ENCODE measurements at regions not wholly inside any gene's neighbourhood (a gene's known extent, or its start where the extent isn't known, plus 50 kb on each side); places are given as distances from the start of the nearest gene placed in this dataset.

- peaks cover 0 to 2% (median 0%) of the 10 kb centered on the region in 3 donors for H3K27me3 ChIP-seq (ENCODE audit: insufficient read depth in 3 of 3, low read length in 2 of 3)
- H3K4me1 ChIP-seq = no peaks in the 10 kb centered on the region
- ATAC-seq = no peak
- WGBS, 3 donors = 79 to 95% (median 88%) methylated on average over 2 of the region's 2 CpGs
- intact Hi-C loops (cut with DNase I) = no loop called here
- no peaks in the 10 kb centered on the region for H3K36me3 ChIP-seq (ENCODE audit: insufficient read depth in 1 of 2, low read depth in 1 of 2)
- no peak overlapping the region for H3K4me3 ChIP-seq
- no peak overlapping the region for H3K27ac ChIP-seq
- TF ChIP-seq, protein P1, sequence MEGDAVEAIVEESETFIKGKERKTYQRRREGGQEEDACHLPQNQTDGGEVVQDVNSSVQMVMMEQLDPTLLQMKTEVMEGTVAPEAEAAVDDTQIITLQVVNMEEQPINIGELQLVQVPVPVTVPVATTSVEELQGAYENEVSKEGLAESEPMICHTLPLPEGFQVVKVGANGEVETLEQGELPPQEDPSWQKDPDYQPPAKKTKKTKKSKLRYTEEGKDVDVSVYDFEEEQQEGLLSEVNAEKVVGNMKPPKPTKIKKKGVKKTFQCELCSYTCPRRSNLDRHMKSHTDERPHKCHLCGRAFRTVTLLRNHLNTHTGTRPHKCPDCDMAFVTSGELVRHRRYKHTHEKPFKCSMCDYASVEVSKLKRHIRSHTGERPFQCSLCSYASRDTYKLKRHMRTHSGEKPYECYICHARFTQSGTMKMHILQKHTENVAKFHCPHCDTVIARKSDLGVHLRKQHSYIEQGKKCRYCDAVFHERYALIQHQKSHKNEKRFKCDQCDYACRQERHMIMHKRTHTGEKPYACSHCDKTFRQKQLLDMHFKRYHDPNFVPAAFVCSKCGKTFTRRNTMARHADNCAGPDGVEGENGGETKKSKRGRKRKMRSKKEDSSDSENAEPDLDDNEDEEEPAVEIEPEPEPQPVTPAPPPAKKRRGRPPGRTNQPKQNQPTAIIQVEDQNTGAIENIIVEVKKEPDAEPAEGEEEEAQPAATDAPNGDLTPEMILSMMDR (IDR thresholded peaks at IDR 0.05) = no peak
- no peaks in the 10 kb centered on the region for H3K9me3 ChIP-seq
- no peak for DNase-seq
These were observed 50.2 kb upstream of the SDK2 start for GRCh38 chr17:73694491-73694890.

GRCh38 chr17:73695035-73695738 is 50.9 kb upstream of the SDK2 start:
- H3K4me3 ChIP-seq = no peak overlapping the region
- DNase-seq (no peak), ATAC-seq (no peak)
- H3K9me3 ChIP-seq = no peaks in the 10 kb centered on the region
- intact Hi-C loops (cut with DNase I) = no loop called here
- H3K27ac ChIP-seq = no peak overlapping the region
- H3K27me3 ChIP-seq (ENCODE audit: insufficient read depth in 3 of 3, low read length in 2 of 3) = peaks cover 0 to 2% (median 0%) of the 10 kb centered on the region in 3 donors
- H3K36me3 ChIP-seq (ENCODE audit: insufficient read depth in 1 of 2, low read depth in 1 of 2) = no peaks in the 10 kb centered on the region
- 50 to 76% (median 63%) methylated on average over 2 of the region's 2 CpGs for WGBS, 3 donors
- TF ChIP-seq, protein P1 (IDR thresholded peaks at IDR 0.05) = no peak
- H3K4me1 ChIP-seq = no peaks in the 10 kb centered on the region

GRCh38 chr17:73696251-73696650 is 52.0 kb upstream of the SDK2 start:
- intact Hi-C loops (cut with DNase I) = no loop called here
- 93 to 99% (median 94%) methylated on average over 3 of the region's 3 CpGs for WGBS, 3 donors

DNA sequence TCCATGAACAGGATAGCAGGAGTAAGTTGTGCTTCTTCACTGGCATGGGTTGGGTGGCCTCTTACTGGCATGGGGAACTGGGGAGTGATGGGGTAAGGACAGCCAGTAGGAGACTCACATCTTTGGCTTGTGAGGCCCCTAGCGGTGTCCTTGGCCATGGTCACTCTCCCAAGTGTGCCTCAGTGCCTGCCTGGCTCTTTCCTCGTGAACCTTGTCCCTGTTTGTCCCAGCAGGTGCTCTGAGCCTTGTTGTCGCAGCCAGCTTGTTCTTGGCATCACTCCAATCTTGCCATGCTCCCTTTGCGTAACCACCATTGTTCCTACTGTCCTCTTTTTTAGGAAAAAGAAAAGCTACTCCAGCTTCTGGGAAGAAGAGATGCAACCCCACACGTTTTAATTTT is 53.6 kb upstream of the SDK2 start:
- Histone ChIP-seq H3K27ac (no peak overlapping the region), H3K36me3 (ENCODE audit: insufficient read depth in 1 of 2, low read depth in 1 of 2) (no peaks in the 10 kb centered on the region), H3K9me3 (no peaks in the 10 kb centered on the region), H3K4me3 (no peak overlapping the region), H3K4me1 (no peaks in the 10 kb centered on the region), H3K27me3 (ENCODE audit: insufficient read depth in 3 of 3, low read length in 2 of 3) (no peaks in the 10 kb centered on the region)
- ATAC-seq (no peak), DNase-seq (no peak)
- intact Hi-C loops (cut with DNase I) = no loop called here
- TF ChIP-seq, protein P1 (IDR thresholded peaks at IDR 0.05) = no peak
- 15 to 23% (median 22%) methylated on average over 5 of the region's 5 CpGs for WGBS, 3 donors

More at GRCh38 chr17:73696251-73696650, 52.0 kb upstream of the SDK2 start:
- TF ChIP-seq, protein P1 (IDR thresholded peaks at IDR 0.05) = no peak
- Histone ChIP-seq H3K36me3 (ENCODE audit: insufficient read depth in 1 of 2, low read depth in 1 of 2) (no peaks in the 10 kb centered on the region), H3K4me1 (no peaks in the 10 kb centered on the region), H3K27me3 (ENCODE audit: insufficient read depth in 3 of 3, low read length in 2 of 3) (peaks cover 0 to 2% (median 0%) of the 10 kb centered on the region in 3 donors), H3K27ac (no peak overlapping the region), H3K9me3 (no peaks in the 10 kb centered on the region), H3K4me3 (no peak overlapping the region)
- DNase-seq (no peak), ATAC-seq (no peak)

DNA sequence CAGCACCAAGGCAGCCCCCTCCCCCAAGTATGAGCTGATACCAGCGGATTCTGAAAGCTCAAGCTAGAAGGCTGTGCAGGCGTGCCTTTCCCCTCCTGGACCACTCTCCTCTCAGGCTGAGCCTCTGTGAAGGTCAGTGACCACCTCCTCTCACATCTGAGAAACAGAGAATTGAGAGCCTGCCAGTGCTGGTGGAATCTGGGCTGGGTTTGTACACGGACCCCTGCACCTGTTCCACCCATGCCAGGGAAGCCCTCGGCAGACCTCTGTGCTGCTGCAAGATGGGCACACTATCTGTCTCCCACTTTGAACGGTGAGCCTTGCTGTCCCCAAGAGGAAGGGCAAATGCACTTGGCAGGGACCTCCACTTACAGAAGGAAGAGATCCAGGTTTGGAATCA is 54.7 kb upstream of the SDK2 start:
- intact Hi-C loops (cut with DNase I) = no loop called here
- Histone ChIP-seq H3K36me3 (ENCODE audit: insufficient read depth in 1 of 2, low read depth in 1 of 2) (no peaks in the 10 kb centered on the region), H3K27ac (no peak overlapping the region), H3K4me3 (no peak overlapping the region), H3K4me1 (no peaks in the 10 kb centered on the region), H3K27me3 (ENCODE audit: insufficient read depth in 3 of 3, low read length in 2 of 3) (no peaks in the 10 kb centered on the region), H3K9me3 (no peaks in the 10 kb centered on the region)
- 54 to 59% (median 55%) methylated on average over 5 of the region's 5 CpGs for WGBS, 3 donors
- no peak for DNase-seq
- TF ChIP-seq, protein P1 (IDR thresholded peaks at IDR 0.05) = no peak
- ATAC-seq = no peak

Measured in psoas muscle (tissue), 7 donors.